Right renal pelvis (tissue), 4 donors: ENCODE measurements at regions not wholly inside any gene's neighbourhood (a gene's known extent, or its start where the extent isn't known, plus 50 kb on each side); places are given as distances from the start of the nearest gene placed in this dataset.

Experiments used
- DNase-seq, 4 donors: peaks; one replicate each; pipeline ENCODE4 v3.0.0-alpha.2; 2013; ENCODE audit warnings: low read depth in 4 of 4, low spot score in 3 of 4, missing footprints in 1 of 4

GRCh38 chr16:85555719-85556455, 57.2 kb upstream of the GSE1 start:
- no peak for DNase-seq

- no peak for DNase-seq
Observed at GRCh38 chr16:85556456-85557082, 56.6 kb upstream of the GSE1 start.

GRCh38 chr16:85557083-85557970, 55.8 kb upstream of the GSE1 start:
- DNase-seq, result no peak

- no peak for DNase-seq
Observed at GRCh38 chr16:85557971-85558657, 55.0 kb upstream of the GSE1 start.

GRCh38 chr16:85560932-85561247, 52.2 kb upstream of the GSE1 start:
- no peak for DNase-seq

GRCh38 chr16:85561248-85562092, 51.7 kb upstream of the GSE1 start:
- DNase-seq, result no peak

- DNase-seq, result peak in 1 of 4 donors; percentile 50
Observed at GRCh38 chr16:85562093-85562786, 50.9 kb upstream of the GSE1 start.

GRCh38 chr16:85563034-85563433, 50.1 kb upstream of the GSE1 start:
- peak in 1 of 4 donors; percentile 30 for DNase-seq
